DMS 273 treated with DMSO at 0.1 percent for 48 hours (cell line): ENCODE measurements at regions not wholly inside any gene's neighbourhood (a gene's known extent, or its start where the extent isn't known, plus 50 kb on each side); places are given as distances from the start of the nearest gene placed in this dataset.
"Not testable (repeated sequence)": the region's sequence is repeated elsewhere in the genome, so short reads cannot be mapped to it uniquely, and the experiment has no call there.

ENCODE experiments used
- DNase-seq: peaks from one replicate; lab custom pipeline; 2025; lab: John Stamatoyannopoulos, UW

- no peak for DNase-seq
These were observed 177.3 kb downstream of the RPS24 start for GRCh38 chr10:78210976-78211375.

- DNase-seq = no peak
These were observed 177.9 kb downstream of the RPS24 start for GRCh38 chr10:78211561-78212051.

DNA sequence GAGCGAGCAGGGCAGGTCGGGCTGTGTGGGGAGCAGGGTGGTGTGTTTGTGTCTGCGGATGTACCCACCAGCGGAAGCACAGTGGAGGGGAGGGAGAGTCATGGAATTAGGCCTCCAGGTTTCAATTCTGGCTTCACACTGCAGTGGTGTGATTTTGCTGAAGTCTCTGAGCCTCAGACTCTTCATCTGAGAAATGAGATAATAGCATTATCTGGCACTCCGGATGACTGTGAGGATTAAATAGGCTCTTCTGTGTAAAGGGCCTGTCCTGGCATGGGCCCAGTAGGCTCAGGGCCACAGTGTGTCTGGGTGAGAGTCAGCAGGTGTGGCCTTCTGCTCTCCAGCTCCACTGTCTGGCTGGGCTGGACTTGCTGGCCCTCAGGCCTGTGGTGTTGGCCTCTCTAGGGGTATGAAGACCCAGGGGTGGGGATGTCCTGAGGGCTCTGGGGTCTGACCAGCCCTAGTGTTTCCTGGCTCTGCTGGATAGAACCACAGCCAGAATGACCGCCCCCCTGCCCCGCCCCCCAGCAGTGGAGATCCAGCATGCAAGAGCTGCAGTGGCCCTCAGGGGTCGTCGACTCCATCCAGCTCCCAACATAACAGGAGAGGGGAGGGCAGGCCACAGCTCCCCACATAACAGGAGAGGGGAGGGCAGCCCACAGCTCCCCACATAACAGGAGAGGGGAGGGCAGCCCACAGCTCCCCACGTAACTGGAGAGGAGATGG is 178.6 kb downstream of the RPS24 start:
- no peak for DNase-seq

- DNase-seq = no peak
These were observed 179.1 kb downstream of the RPS24 start for GRCh38 chr10:78212786-78213175.

- DNase-seq = no peak
These were observed 181.3 kb downstream of the RPS24 start for GRCh38 chr10:78214955-78215354.

GRCh38 chr10:78215645-78216044 is 182.0 kb downstream of the RPS24 start:
- DNase-seq = no peak

- DNase-seq = no peak
These were observed 183.7 kb downstream of the RPS24 start for GRCh38 chr10:78217336-78217735.

DNA sequence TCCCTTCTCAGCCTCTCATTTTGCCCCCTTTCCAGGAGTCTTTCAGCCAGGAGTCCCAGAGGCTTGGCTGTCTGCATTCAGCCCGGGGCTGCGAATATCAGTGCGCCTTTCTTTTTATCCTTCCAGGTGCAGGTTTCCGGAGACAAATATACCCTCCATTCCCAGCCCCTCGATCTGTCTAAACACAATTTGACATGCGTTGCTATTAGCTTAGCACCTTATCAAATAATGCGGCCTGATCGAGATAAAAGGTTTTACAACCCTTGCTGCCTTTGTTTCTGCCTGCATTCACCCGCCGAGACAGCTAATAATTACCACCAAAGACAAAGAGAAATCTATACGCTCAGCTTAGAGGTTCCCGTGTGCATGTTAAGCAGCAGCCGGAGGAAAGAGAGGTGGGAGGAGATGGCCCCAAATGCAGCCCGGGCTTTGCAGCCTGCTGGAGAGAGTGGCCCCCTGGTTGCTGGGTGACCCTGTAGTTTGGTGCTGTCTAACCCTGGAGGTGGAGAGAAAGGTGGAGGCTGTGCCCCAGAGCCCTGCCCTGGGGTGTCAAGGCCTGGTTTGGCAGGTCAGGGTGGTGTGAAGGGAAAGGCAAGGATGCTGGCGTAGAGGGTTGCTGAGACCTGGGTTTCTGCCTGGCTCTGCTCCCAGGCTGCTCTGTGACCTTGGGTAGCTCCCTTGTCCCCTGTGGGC is 185.3 kb downstream of the RPS24 start:
- DNase-seq = no peak

- DNase-seq = not testable (repeated sequence)
These were observed 185.9 kb downstream of the RPS24 start for GRCh38 chr10:78219568-78219967.

DNA sequence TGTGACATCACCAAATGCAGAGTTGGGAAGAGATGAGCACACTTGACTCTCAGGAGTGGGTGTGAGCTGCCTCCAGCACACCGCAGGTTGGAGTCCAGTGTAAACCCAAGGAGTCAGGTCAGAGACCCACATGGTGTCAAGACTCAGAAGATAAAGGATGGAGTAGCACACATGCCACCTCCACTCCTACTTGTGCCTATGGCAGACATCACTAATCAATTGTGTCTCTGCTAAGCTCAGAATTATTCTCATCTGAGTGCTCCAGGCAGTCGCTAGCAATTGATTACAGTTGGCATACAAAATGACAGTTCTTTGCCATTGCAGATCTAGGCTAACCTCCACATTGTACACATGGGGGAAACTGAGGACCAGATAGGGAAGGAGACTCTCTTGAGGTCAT is 187.1 kb downstream of the RPS24 start:
- DNase-seq = no peak

DNA sequence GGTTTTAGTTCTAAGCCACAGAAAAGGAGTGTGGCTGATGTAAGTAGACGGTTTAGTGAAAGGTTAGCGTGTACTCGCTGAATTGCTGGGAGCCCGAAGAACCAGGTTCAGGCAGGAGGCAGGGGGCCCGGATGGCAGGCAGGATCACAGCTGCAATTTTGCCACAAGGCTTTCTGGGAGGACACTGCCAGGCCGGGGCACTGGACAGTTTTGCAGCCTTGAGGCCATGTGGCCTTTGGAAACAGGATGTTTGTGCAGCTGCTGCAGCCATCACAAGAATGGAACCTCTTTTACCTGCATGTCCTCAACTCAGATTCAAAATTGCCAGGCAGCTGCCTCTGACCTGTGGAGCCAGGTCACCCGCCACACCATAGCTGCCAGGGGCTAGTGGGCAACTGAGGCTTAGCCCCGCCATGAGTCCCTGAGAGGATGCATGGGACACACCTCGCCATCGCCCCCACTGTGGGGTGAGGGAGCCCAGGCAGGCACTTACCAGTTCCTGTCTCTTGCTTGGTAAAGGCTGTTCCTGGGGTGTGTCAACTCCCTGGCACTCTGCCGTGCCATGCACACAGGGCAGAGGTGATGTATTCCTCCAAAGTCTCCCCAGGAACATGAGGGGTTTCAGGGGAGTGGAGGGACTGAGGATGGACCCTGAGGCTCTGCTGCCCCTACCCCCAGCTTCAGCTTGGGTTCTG is 188.6 kb downstream of the RPS24 start:
- no peak for DNase-seq

- no peak for DNase-seq
These were observed 189.4 kb downstream of the RPS24 start for GRCh38 chr10:78223088-78223487.

GRCh38 chr10:78224602-78225001 is 190.9 kb downstream of the RPS24 start:
- no peak for DNase-seq

GRCh38 chr10:78225594-78225993 is 191.9 kb downstream of the RPS24 start:
- DNase-seq = no peak

GRCh38 chr10:78229489-78229888 is 195.8 kb downstream of the RPS24 start:
- DNase-seq = no peak

- no peak for DNase-seq
These were observed 196.4 kb downstream of the RPS24 start for GRCh38 chr10:78229950-78230675.

DNA sequence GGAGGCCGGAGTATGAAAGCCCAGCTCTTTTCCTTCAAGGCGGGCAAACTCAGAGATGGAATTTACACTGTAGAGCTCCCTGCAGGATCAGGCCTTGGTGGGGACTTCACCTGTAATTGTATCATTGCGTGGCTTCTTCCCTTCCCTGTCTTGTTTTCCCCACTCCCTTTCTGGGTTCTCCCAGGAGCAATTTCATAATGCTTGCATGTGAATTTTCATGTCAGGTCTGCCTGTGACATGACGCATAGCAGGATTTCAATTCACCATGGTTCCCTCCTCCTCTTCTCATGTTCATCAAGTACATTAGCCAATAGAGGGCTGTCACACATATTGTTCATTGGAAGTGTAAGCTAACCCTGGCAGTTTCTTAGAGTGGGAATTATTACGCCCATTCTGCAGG is 197.7 kb downstream of the RPS24 start:
- DNase-seq = no peak

GRCh38 chr10:78231939-78232338 is 198.3 kb downstream of the RPS24 start:
- DNase-seq = no peak

DNA sequence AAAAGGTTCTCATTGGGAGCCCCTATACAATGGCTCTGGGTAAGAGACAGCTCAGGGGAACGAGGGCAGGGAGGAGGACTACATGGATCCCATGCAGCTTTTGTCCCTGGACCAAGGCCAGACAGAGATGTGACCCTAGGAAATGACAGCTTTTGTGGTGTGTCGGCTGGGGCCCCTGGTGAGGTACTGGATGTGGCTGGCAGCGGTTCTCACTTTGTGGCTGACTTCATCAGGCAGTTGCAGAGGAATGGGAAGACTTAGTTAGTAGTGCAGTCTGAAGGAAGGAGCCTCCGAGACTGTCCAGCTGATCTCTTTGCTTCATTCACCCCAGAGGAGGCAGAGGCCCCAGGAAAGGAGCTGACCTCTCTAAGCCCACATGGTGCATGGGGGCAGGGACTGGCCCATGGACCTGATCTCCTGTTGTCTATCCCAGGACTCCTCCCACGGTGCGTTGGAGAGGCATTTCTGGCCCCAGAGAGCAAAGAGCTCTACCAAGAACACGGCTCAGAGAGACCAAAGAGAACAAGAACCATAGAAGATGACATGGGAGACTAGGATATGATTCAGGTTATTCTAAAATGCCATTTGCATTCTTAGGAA is 202.9 kb downstream of the RPS24 start:
- DNase-seq = no peak

DNA sequence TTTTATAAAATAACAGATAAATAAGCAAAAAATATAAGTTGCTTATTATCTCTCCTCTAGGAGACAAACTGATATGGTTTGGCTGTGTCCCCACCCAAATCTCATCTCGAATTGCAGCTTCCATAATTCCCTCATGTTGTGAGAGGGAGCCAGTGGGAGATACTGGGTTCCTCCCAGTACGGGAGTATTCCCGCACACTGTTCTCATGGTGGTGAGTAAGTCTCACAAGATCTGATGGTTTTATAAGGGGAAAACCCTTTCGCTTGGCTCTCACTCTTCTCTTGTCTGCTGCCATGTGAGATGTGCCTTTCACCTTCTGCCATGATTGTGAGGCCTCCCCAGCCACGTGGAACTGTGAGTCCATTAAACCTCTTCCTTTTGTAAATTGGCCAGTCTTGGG is 204.3 kb downstream of the RPS24 start:
- DNase-seq = not testable (repeated sequence)

DNA sequence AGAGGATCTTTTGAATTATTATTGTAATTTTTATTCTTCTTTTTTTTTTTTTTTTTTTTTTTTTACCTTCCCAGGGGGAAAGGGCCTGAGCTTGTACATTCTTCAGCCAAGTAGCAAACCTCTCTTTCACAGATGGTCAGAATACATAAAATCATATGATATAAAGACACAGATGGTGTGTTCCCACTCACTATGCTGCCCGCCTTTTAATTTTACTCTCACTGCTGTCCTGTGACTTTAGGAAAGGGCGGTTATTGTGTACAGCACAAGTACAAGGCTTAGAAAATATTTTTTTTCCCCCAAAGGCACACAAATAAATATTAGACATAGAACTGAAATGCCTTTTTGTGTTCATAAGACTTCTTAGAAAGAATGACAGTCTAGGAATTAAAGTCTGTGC is 213.6 kb downstream of the RPS24 start:
- peak; percentile 51 for DNase-seq

- DNase-seq = no peak
These were observed 214.2 kb downstream of the RPS24 start for GRCh38 chr10:78247821-78248220.
